SK-N-MC (cell line): ENCODE measurements at regions not wholly inside any gene's neighbourhood (a gene's known extent, or its start where the extent isn't known, plus 50 kb on each side); places are given as distances from the start of the nearest gene placed in this dataset.

Source experiments
- EZH2 ChIP-seq: fragments of 200-600 bp; sonication (generic); IDR thresholded peaks from one replicate; pipeline ENCODE4 v1.6.1; 2017; ENCODE audit warnings: antibody characterized with exemption
- POLR2AphosphoS5 ChIP-seq: IDR thresholded peaks from 2 replicates; pipeline ENCODE4 v1.6.1; 2012; ENCODE audit warnings: mild to moderate bottlenecking, low read depth, low read length, borderline replicate concordance

GRCh38 chr3:44066806-44067205 lies 174.9 kb upstream of the TOPAZ1 start:
- TF ChIP-seq POLR2AphosphoS5 (no peak), EZH2 (no peak)
